GM23338 (cell line): ENCODE measurements at regions not wholly inside any gene's neighbourhood (a gene's known extent, or its start where the extent isn't known, plus 50 kb on each side); places are given as distances from the start of the nearest gene placed in this dataset.

Source experiments
- ATAC-seq: fragments of 200-7000 bp; cut with Tn5 transposase; 3 replicates; pipeline ENCODE4 v1.9.1; 2020
- DNase-seq: peaks from one replicate; pipeline ENCODE4 v3.0.0-alpha.2; 2015; ENCODE audit warnings: low spot score
- H2AFZ ChIP-seq: fragments of 200-600 bp; sonication (generic); 2 replicates; pipeline ENCODE4 v1.8.0; 2016; ENCODE audit warnings: antibody characterized with exemption, mild to moderate bottlenecking, moderate library complexity
- H3F3A ChIP-seq: fragments of 200-600 bp; sonication (generic); replicated peaks from 2 replicates; pipeline ENCODE4 v1.8.0; 2017; ENCODE audit warnings: antibody characterized with exemption, mixed run types, low read depth
- H3K27ac ChIP-seq: fragments of 200-600 bp; sonication (generic); 2 replicates; pipeline ENCODE4 v1.6.1; 2016; ENCODE audit warnings: low read depth
- H3K27me3 ChIP-seq: fragments of 200-600 bp; sonication (generic); 2 replicates; pipeline ENCODE4 v1.8.0; 2016; ENCODE audit warnings: mild to moderate bottlenecking, mixed run types, moderate library complexity; ENCODE audit not compliant: insufficient read depth
- H3K36me3 ChIP-seq: fragments of 200-600 bp; sonication (generic); 2 replicates; pipeline ENCODE4 v1.8.0; 2016; ENCODE audit warnings: mild to moderate bottlenecking; ENCODE audit not compliant: insufficient read depth
- H3K4me1 ChIP-seq: fragments of 200-600 bp; sonication (generic); 2 replicates; pipeline ENCODE4 v1.8.0; 2016; ENCODE audit warnings: mild to moderate bottlenecking, moderate library complexity; ENCODE audit not compliant: insufficient read depth
- H3K4me2 ChIP-seq: fragments of 200-600 bp; sonication (generic); 2 replicates; pipeline ENCODE4 v1.7.1; 2017; ENCODE audit warnings: mixed run types
- H3K4me3 ChIP-seq: fragments of 200-600 bp; sonication (generic); 2 replicates; pipeline ENCODE4 v1.6.1; 2016; ENCODE audit warnings: mixed run types
- H3K79me2 ChIP-seq: fragments of 200-600 bp; sonication (generic); replicated peaks from 2 replicates; pipeline ENCODE4 v1.8.0; 2017; ENCODE audit warnings: mild to moderate bottlenecking; ENCODE audit not compliant: insufficient read depth
- H3K9me2 ChIP-seq: fragments of 200-600 bp; sonication (generic); 2 replicates; pipeline ENCODE4 v1.8.0; 2017; ENCODE audit not compliant: insufficient read depth
- H4K20me1 ChIP-seq: fragments of 200-600 bp; sonication (generic); replicated peaks from 2 replicates; pipeline ENCODE4 v1.8.0; 2017; ENCODE audit warnings: mild to moderate bottlenecking; ENCODE audit not compliant: insufficient read depth
- H3K27ac Mint-ChIP-seq: 2 replicates; pipeline ENCODE4 v1.8.0; 2020; ENCODE audit warnings: inconsistent platforms, mild to moderate bottlenecking, moderate library complexity, mixed read lengths
- H3K27me3 Mint-ChIP-seq: 3 replicates; pipeline ENCODE4 v1.8.0; 2022; ENCODE audit warnings: low read depth, mild to moderate bottlenecking, moderate library complexity, mixed read lengths, inconsistent platforms; ENCODE audit not compliant: insufficient read depth, poor library complexity
- H3K36me3 Mint-ChIP-seq: 3 replicates; pipeline ENCODE4 v1.8.0; 2021; ENCODE audit warnings: low read depth, mild to moderate bottlenecking, inconsistent platforms, moderate library complexity, mixed read lengths
- H3K4me1 Mint-ChIP-seq: 3 replicates; pipeline ENCODE4 v1.8.0; 2020; ENCODE audit warnings: mild to moderate bottlenecking, inconsistent platforms, mixed read lengths
- H3K4me3 Mint-ChIP-seq: 3 replicates; pipeline ENCODE4 v1.8.0; 2021; ENCODE audit warnings: moderate library complexity, mild to moderate bottlenecking, inconsistent platforms, mixed read lengths
- H3K9me3 Mint-ChIP-seq: 3 replicates; pipeline ENCODE4 v1.8.0; 2020; ENCODE audit warnings: moderate library complexity, mild to moderate bottlenecking, inconsistent platforms, mixed read lengths
- CTCF ChIP-seq, 2 experiments: fragments of 200-600 bp in 1 of 2; sonication (generic) in 1 of 2; conservative IDR thresholded peaks; 2 replicates each; pipeline versions ENCODE4 v1.5.1 to v1.6.1; 2016 to 2017; ENCODE audit warnings: antibody characterized with exemption in 2 of 2, low read depth in 2 of 2, mild to moderate bottlenecking in 2 of 2, moderate library complexity in 1 of 2
- ETS1 ChIP-seq: IDR thresholded peaks from 2 replicates; pipeline ENCODE4 v1.6.1; 2016; ENCODE audit warnings: antibody characterized with exemption
- EZH2 ChIP-seq: fragments of 200-600 bp; sonication (generic); IDR thresholded peaks from one replicate; pipeline ENCODE4 v1.8.0; 2017; ENCODE audit warnings: antibody characterized with exemption, mild to moderate bottlenecking, low read depth; ENCODE audit not compliant: unreplicated experiment
- POLR2AphosphoS5 ChIP-seq: IDR thresholded peaks from 2 replicates; pipeline ENCODE4 v1.6.1; 2016; ENCODE audit warnings: antibody characterized with exemption, low read depth
- ZNF331 ChIP-seq: fragments of 250-450 bp; sonication (Bioruptor Pico); IDR thresholded peaks from 2 replicates; pipeline ENCODE4 v1.5.0; 2020; ENCODE audit warnings: low read depth, mild to moderate bottlenecking, moderate library complexity
- ZNF462 ChIP-seq: fragments of 250-450 bp; sonication (Bioruptor Pico); IDR thresholded peaks from 2 replicates; pipeline ENCODE4 v1.5.0; 2020; ENCODE audit warnings: mild to moderate bottlenecking, moderate library complexity

DNA sequence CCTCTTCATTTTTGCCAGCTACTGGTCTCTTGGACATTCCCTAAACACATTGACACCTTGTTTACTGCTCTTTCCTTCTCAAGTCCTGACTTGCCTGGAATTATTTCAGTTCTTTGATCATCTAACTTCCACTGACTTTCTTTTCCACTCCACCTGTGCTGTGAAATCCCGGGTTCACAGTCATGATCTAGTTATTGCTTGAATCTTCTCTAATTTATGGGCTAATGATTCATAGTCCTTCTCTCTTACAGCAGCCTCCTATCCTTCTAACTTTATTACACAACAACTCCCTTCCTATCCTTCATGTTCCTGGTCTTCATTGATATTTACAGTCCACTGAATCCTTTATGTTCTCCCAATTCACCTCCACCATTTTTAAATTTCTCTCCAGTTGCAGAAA is 260.1 kb downstream of the C12orf75 start (continued):
- TF ChIP-seq ZNF462 (CRISPR knock-in tag): no peak
- TF ChIP-seq EZH2: no peak
- TF ChIP-seq ZNF331 (CRISPR knock-in tag): no peak

DNA sequence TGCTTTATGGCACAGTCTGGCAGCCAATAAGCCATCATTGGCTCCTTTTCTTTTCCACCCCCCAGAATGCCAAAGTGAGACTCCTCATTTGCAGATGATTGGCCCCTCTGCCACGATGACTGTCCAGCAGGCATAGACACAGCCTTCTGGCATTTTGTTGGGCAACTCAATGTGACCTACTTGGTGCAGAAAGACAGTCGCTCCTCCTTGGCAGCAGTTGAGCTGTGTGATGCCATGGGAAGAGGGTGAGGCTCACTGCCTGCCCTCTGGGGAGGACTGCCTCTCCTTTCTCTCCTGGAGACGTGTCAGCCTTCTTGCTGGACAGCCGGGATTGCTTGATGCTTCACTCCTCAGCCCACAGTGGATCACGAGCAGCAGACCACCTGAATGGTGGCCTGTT is 264.9 kb downstream of the C12orf75 start:
- Histone ChIP-seq H3K79me2 (no peaks in the 10 kb centered on the region), H3F3A (no peaks in the 10 kb centered on the region), H3K4me3 (no peak overlapping the region), H3K4me1 (no peaks in the 10 kb centered on the region), H3K27me3 (no peaks in the 10 kb centered on the region), H3K9me2 (peaks cover 12% of the 10 kb centered on the region; the same call in 1 of the 2 replicates), H3K27ac (no peak overlapping the region), H3K4me2 (no peak overlapping the region), H3K36me3 (no peaks in the 10 kb centered on the region), H2AFZ (no peak overlapping the region), H4K20me1 (no peaks in the 10 kb centered on the region)
- no peak for ATAC-seq
- DNase-seq: no peak
- Mint-ChIP-seq H3K4me1 (peaks cover 9% of the 10 kb centered on the region), H3K9me3 (no peaks in the 10 kb centered on the region; the same call in 2 of the 3 replicates), H3K27ac (no peak overlapping the region), H3K36me3 (no peaks in the 10 kb centered on the region), H3K27me3 (peaks cover 4% of the 10 kb centered on the region), H3K4me3 (no peak overlapping the region)
- TF ChIP-seq EZH2: no peak
- no peak for TF ChIP-seq ZNF462 (CRISPR knock-in tag)
- no peak for TF ChIP-seq ETS1
- no peak for TF ChIP-seq CTCF (conservative IDR thresholded peaks at IDR 0.05; ENCODE audit: low read depth in 2 of 2)
- TF ChIP-seq POLR2AphosphoS5: no peak
